ENCODE measurements at regions not wholly inside any gene's neighbourhood (a gene's known extent, or its start where the extent isn't known, plus 50 kb on each side); places are given as distances from the start of the nearest gene placed in this dataset.

DNA sequence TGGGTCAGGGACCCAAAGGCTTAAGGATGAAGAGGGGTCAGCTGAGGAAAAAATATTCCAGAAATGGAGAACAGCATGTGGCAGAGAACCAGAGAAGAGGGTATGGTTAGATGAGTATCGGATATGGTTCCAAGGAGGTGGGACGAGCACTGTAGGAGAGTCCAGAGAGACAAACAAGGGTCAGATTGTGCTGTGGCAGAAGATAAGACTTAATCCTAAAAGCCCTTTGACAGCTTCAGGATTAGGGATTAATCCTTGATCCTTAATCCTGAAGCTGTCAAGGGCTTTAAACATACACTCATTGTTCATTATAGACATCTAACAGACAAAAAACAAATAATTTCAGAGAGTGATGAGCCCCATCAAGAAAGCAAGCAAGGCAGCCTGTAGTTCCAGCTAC, 124.0 kb downstream of the SPTSSA start:
- Histone ChIP-seq H3K36me3 (no peaks in the 10 kb centered on the region), H3K27ac (no peak overlapping the region), H3K4me1 (no peaks in the 10 kb centered on the region), H3K9me3 (no peaks in the 10 kb centered on the region), H3K4me3 (no peak overlapping the region), H3K27me3 (no peaks in the 10 kb centered on the region)
- no peak for TF ChIP-seq POLR2A (IDR thresholded peaks at IDR 0.05)
- TF ChIP-seq, protein P1, sequence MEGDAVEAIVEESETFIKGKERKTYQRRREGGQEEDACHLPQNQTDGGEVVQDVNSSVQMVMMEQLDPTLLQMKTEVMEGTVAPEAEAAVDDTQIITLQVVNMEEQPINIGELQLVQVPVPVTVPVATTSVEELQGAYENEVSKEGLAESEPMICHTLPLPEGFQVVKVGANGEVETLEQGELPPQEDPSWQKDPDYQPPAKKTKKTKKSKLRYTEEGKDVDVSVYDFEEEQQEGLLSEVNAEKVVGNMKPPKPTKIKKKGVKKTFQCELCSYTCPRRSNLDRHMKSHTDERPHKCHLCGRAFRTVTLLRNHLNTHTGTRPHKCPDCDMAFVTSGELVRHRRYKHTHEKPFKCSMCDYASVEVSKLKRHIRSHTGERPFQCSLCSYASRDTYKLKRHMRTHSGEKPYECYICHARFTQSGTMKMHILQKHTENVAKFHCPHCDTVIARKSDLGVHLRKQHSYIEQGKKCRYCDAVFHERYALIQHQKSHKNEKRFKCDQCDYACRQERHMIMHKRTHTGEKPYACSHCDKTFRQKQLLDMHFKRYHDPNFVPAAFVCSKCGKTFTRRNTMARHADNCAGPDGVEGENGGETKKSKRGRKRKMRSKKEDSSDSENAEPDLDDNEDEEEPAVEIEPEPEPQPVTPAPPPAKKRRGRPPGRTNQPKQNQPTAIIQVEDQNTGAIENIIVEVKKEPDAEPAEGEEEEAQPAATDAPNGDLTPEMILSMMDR (IDR thresholded peaks at IDR 0.05), result no peak
- ATAC-seq, result no peak
- no peak for DNase-seq
- intact Hi-C loops (cut with DNase I), result no loop called here
- WGBS (ENCODE audit: insufficient coverage, low coverage, low lambda C conversion rate, missing lambda C conversion rate), result 86% methylated on average over 2 of the region's 2 CpGs

DNA sequence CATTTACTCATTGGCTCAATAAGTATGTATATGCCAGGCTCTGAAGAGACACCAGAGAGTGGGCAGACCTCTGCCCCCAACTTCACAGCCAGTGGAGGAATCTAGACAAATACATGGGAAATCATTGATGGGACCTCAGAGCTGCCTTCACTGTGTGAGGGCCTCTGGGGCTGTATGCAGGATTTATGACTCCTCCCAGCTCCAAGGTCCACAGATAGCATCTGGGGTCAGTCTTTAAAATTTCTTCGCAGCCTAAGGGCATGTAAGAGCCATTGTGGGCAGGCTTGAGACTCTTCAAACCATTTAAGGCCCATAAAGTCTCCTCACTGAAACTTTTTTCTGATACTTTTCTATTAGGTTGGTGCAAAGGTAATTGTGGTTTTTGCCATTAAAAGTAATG, 125.5 kb downstream of the SPTSSA start:
- 57% methylated on average over 1 of the region's 1 CpG for WGBS (ENCODE audit: insufficient coverage, low coverage, low lambda C conversion rate, missing lambda C conversion rate)
- Histone ChIP-seq H3K36me3 (no peaks in the 10 kb centered on the region), H3K27me3 (no peaks in the 10 kb centered on the region), H3K27ac (no peak overlapping the region), H3K9me3 (no peaks in the 10 kb centered on the region), H3K4me3 (no peak overlapping the region), H3K4me1 (peaks cover 0 to 7% (median 0%) of the 10 kb centered on the region in 4 donors)
- intact Hi-C loops (cut with DNase I), result no loop called here
- DNase-seq (no peak), ATAC-seq (no peak)
- TF ChIP-seq POLR2A (IDR thresholded peaks at IDR 0.05), result no peak
- TF ChIP-seq, protein P1 (IDR thresholded peaks at IDR 0.05), result no peak

DNA sequence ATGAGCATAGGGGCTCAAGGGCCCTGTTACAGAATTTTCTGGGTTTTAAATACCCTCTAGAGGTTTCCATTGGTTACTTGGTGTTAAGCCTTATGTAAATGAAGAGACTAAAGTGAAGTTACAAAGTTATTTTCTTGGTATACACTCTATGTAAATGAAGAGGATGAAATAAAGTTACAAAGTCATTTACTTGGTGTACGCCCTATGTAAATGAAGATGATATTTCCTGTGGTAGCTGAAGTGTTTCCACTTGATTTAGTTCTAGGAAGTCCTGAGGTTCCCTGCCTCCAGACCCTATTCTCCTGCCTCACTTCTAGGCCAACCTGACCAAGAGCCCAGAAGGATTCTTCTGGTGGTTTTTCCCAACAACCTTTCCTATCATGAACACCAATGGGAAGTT, 126.1 kb downstream of the SPTSSA start:
- DNase-seq (no peak), ATAC-seq (no peak)
- intact Hi-C loops (cut with DNase I), result no loop called here
- H3K27me3 ChIP-seq, result no peaks in the 10 kb centered on the region
- peaks cover 0 to 7% (median 0%) of the 10 kb centered on the region in 4 donors for H3K4me1 ChIP-seq
- H3K36me3 ChIP-seq, result no peaks in the 10 kb centered on the region
- no peaks in the 10 kb centered on the region for H3K9me3 ChIP-seq
- H3K4me3 ChIP-seq, result no peak overlapping the region
- 71% methylated on average over 1 of the region's 1 CpG for WGBS (ENCODE audit: insufficient coverage, low coverage, low lambda C conversion rate, missing lambda C conversion rate)
- no peak overlapping the region for H3K27ac ChIP-seq
- TF ChIP-seq, protein P1 (IDR thresholded peaks at IDR 0.05), result no peak
- TF ChIP-seq POLR2A (IDR thresholded peaks at IDR 0.05), result no peak

DNA sequence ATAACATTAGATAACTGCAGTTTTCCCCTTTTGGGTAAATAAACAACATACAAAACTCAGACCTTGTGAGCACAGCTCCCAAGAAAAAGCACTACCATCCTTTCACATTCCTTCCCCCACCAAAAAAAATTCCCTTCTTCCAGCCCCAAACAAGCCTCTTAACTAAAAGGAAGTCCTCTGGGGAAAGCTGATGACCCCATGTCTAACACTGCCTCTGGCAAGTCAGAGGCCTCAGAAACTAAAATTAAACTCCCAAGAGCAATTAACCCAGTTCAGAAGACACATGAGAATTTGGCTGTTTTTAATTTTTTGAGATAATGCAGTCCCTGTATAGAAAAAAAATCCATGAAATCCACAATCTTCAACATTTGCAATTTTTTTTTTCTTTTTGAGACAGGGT, 127.7 kb downstream of the SPTSSA start:
- Histone ChIP-seq H3K9me3 (no peaks in the 10 kb centered on the region), H3K4me1 (peaks cover 0 to 7% (median 0%) of the 10 kb centered on the region in 4 donors), H3K4me3 (no peak overlapping the region), H3K27me3 (no peaks in the 10 kb centered on the region), H3K36me3 (no peaks in the 10 kb centered on the region), H3K27ac (no peak overlapping the region)
- intact Hi-C loops (cut with DNase I), result no loop called here
- DNase-seq (no peak), ATAC-seq (no peak)
- TF ChIP-seq POLR2A (IDR thresholded peaks at IDR 0.05), result no peak
- TF ChIP-seq, protein P1 (IDR thresholded peaks at IDR 0.05), result no peak

All from right lobe of liver (tissue), 6 donors.